ENCODE measurements at regions not wholly inside any gene's neighbourhood (a gene's known extent, or its start where the extent isn't known, plus 50 kb on each side); places are given as distances from the start of the nearest gene placed in this dataset.
"Not testable (repeated sequence)": the region's sequence is repeated elsewhere in the genome, so short reads cannot be mapped to it uniquely, and the experiment has no call there.

- H3K4me1 ChIP-seq, result no peaks in the 10 kb centered on the region
- no peaks in the 10 kb centered on the region for H3K9me3 ChIP-seq
- Mint-ChIP-seq H3K4me1 (ENCODE audit: low read depth, unreplicated experiment) (peaks cover 8% of the 10 kb centered on the region), H3K27me3 (ENCODE audit: insufficient read depth, unreplicated experiment) (peaks cover 3% of the 10 kb centered on the region), H3K4me3 (ENCODE audit: unreplicated experiment) (no peak overlapping the region), H3K9me3 (ENCODE audit: unreplicated experiment) (peaks cover 10% of the 10 kb centered on the region), H3K36me3 (ENCODE audit: insufficient read depth, unreplicated experiment) (no peaks in the 10 kb centered on the region), H3K27ac (ENCODE audit: unreplicated experiment) (no peak overlapping the region)
- ChIA-PET POLR2A (no interaction called here), CTCF (no interaction called here)
- intact Hi-C loops (cut with micrococcal nuclease; ENCODE audit: unreplicated experiment), result no loop called here
- BruUV-seq (replicated peaks), result no TSS peak
- DNase-seq, result no peak
- no peaks in the 10 kb centered on the region for H3K36me3 ChIP-seq (ENCODE audit: control insufficient read depth, insufficient read depth, low read length)
- TF ChIP-seq CTCF (IDR thresholded peaks at IDR 0.05; ENCODE audit: insufficient read depth in 1 of 2, low read depth in 1 of 2, low read length in 1 of 2, severe bottlenecking in 1 of 2, unreplicated experiment in 1 of 2), result no peak
- no peak overlapping the region for H3K4me3 ChIP-seq (ENCODE audit: low read depth, low read length)
- no peaks in the 10 kb centered on the region for H3K27me3 ChIP-seq (replicated peaks; ENCODE audit: control insufficient read depth, insufficient read depth, low read length)
Measured at GRCh38 chr18:10252494-10252893, 201.9 kb upstream of the APCDD1 start.

- Histone ChIP-seq H3K27me3 (replicated peaks; ENCODE audit: control insufficient read depth, insufficient read depth, low read length) (no peaks in the 10 kb centered on the region), H3K9me3 (no peaks in the 10 kb centered on the region), H3K4me3 (ENCODE audit: low read depth, low read length) (no peak overlapping the region), H3K36me3 (ENCODE audit: control insufficient read depth, insufficient read depth, low read length) (no peaks in the 10 kb centered on the region), H3K4me1 (no peaks in the 10 kb centered on the region)
- POLR2A ChIA-PET, result no interaction called here
- Mint-ChIP-seq H3K4me1 (ENCODE audit: low read depth, unreplicated experiment) (peaks cover 8% of the 10 kb centered on the region), H3K9me3 (ENCODE audit: unreplicated experiment) (peaks cover 10% of the 10 kb centered on the region), H3K36me3 (ENCODE audit: insufficient read depth, unreplicated experiment) (no peaks in the 10 kb centered on the region), H3K27ac (ENCODE audit: unreplicated experiment) (no peak overlapping the region), H3K27me3 (ENCODE audit: insufficient read depth, unreplicated experiment) (peaks cover 3% of the 10 kb centered on the region), H3K4me3 (ENCODE audit: unreplicated experiment) (no peak overlapping the region)
- no peak for TF ChIP-seq CTCF (IDR thresholded peaks at IDR 0.05; ENCODE audit: insufficient read depth in 1 of 2, low read depth in 1 of 2, low read length in 1 of 2, severe bottlenecking in 1 of 2, unreplicated experiment in 1 of 2)
- intact Hi-C loops (cut with micrococcal nuclease; ENCODE audit: unreplicated experiment), result no loop called here
- no TSS peak for BruUV-seq (replicated peaks)
- CTCF ChIA-PET, result interaction anchor here (0.6 kb wide), 1 partner anchor 553 kb away, joined by 3 read pairs; no protein-coding TSS in a partner anchor
- DNase-seq, result no peak
Measured at GRCh38 chr18:10252952-10253705, 201.3 kb upstream of the APCDD1 start.

GRCh38 chr18:10256276-10256675 lies 198.2 kb upstream of the APCDD1 start:
- intact Hi-C loops (cut with micrococcal nuclease; ENCODE audit: unreplicated experiment); DNase-seq; H3K4me3 ChIP-seq (ENCODE audit: low read depth, low read length); H3K4me1 ChIP-seq; H3K27me3 Mint-ChIP-seq (ENCODE audit: insufficient read depth, unreplicated experiment); H3K4me1 Mint-ChIP-seq (ENCODE audit: low read depth, unreplicated experiment); BruUV-seq (replicated peaks); H3K27ac Mint-ChIP-seq (ENCODE audit: unreplicated experiment); H3K4me3 Mint-ChIP-seq (ENCODE audit: unreplicated experiment); H3K36me3 Mint-ChIP-seq (ENCODE audit: insufficient read depth, unreplicated experiment); H3K36me3 ChIP-seq (ENCODE audit: control insufficient read depth, insufficient read depth, low read length); CTCF ChIA-PET; H3K9me3 ChIP-seq; H3K9me3 Mint-ChIP-seq (ENCODE audit: unreplicated experiment); POLR2A ChIA-PET; H3K27me3 ChIP-seq (replicated peaks; ENCODE audit: control insufficient read depth, insufficient read depth, low read length): not testable (repeated sequence)
